Hepatic stellate cell (primary cell): ENCODE measurements at regions not wholly inside any gene's neighbourhood (a gene's known extent, or its start where the extent isn't known, plus 50 kb on each side); places are given as distances from the start of the nearest gene placed in this dataset.

Experiments used
- DNase-seq: peaks from one replicate; pipeline ENCODE4 v3.0.0; 2011; ENCODE audit warnings: low spot score

- DNase-seq = no peak
Observed at GRCh38 chr6:24987446-24988115, 51.8 kb upstream of the RIPOR2 start.

DNA sequence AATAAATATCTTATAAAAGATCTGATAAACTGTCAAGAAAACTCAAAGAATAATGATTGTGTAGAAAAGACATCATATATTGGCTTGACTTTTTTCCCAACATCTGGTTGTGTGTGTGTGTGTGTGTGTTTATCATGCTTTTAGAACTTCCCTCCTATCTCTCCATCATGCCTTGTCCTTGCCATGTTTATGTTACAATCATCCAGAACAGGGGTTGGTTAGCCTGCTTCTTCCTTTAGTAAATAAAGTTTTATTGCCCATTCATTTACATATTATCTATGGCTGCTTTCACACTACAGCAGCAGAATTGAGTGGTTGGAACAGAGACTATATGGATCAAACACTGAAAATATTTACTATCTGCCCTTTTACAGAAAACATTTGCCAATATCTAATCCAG lies 52.8 kb upstream of the RIPOR2 start:
- DNase-seq = no peak

DNA sequence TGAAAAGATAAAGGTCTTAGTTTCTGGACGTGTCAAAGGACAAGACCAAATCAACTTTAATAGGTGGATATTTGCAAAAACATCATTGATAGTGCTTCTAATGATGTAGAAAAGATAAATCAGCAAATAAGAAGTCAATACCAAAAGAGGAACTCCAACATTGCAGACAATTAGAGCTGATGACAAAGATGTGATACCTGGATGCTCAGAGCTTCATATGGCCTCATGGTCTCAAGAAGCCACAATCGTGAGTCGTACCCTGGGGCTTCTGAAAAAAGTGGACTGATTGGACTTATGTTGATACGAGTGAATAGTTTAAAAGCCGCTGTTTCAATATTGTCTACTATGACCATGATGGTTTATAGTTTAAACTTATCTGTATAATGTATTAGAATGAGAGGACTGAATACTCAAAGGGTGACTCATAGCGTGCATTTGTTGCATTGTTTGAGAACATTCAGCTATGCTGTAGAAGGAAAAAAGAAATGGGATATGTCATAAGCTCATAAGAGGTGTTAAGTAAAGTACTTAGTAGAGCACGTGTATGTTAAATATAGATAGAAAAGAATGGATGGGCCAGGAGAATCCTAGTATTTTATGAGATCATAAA lies 54.6 kb upstream of the RIPOR2 start:
- no peak for DNase-seq

DNA sequence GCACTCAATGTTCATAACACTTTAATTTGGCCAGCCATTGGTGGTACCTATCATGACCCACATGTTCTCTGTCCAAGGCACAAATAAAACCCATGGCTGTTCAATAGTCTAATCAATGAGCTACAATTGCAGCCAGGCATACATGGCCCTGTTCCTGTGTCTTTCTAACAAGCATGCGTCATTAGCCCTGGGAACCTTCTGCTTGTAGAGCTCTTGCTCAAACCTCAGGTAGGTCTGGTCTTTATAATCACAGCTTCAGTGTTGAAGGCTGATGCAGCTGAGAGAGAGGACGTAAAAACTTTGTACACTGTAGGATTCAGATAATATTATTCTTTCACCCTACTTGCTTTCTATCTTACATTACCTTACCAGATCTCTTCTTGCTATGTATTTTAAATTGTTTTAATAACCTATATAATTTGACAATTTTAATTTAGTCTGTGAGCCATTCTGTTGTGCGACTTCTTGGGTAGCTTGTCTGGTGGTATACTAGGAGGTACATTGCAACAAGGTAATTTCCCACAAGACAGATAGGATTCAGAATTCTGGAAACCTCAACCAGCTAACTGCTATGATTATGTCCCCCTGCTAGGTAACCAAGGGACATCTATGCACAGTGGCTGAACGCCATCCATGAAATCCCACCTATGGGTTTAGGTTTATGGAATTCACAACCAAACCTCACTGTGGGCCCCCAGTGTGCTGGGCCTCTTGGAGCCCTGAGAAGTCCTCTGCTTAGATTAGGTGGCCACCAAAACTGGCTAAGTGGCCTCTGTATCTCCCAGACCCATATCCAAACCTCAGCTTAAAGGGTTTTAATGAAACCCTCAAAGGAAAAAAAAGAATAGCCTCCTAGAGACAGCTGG lies 55.4 kb upstream of the RIPOR2 start:
- DNase-seq = no peak

DNA sequence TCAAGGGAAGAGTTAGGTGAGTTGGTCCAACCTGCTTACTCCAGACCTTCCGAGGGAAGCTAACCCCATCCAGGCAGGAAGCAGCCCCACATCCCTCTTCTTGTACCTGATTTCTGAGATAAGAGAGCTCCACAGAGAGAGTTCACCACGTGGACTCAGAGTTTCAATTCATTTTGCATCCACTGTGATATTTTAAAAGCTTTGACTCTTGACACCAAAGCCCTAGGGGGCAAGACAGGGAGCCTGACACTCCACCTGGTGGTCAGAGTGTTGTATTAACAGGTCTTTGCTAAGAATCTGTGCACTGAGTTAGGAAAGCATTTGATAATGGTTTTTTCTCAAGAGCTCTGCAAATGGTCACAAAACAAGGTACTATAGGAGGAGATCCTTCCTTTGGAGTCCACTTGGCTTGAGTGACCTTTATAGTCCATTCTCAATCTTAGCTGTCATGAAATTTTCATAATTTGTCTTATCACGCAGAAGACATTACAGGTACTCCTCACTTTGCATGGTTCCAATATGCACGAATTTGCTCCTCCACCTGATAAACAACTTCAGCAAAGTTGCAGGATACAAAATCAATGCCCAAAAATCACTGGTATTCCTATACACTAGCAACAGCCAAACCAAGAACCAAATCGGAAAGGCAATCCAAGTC lies 56.2 kb upstream of the RIPOR2 start:
- peak; percentile 41 for DNase-seq

DNA sequence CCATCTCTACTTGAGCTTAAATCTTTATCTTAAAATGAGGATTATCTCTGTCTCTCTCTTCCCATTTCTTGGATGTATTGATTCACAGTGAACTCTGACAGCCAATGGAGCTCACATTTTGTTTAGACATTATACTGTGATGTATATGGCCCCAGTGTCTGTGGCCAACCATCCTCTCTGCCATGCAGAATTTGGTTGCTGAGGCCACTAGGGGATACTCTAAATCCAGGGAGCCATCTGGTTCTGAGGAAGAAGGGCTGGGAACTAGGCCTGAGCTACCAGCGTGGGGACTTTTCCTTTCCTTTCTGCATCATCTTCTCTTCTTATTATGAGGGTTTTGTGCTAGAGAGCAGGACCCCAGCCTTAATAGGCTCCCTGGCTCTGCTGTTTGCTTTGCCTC lies 59.1 kb upstream of the RIPOR2 start:
- peak; percentile 33 for DNase-seq

- DNase-seq = no peak
Observed at GRCh38 chr6:24995270-24995669, 59.5 kb upstream of the RIPOR2 start.

DNA sequence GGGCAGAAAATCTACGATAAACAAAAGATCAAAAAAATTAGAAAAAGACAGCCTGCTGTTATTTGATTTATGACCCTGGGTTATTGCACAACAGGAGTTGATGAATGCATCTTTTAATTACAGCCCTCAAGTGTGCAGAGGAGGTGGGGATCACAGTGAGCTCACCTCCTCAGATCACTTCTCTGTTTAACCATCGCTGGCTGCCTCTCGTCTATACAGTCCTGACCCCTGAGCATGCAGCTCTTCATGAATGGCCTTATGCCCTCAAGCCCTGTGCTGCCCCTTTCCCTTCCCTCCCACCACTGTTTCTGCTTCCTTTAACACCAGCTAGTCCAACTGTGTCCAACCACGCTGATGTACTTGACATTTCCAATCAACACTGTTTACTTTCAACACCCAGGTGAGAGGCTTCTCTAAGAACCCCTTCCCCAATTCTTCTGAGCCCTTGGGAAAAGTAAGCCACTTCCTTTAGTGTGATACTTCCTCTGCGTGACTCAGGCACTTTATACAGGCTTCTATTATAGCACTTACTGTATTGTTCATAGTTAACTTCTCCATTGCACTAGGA lies 60.6 kb upstream of the RIPOR2 start:
- DNase-seq = no peak

DNA sequence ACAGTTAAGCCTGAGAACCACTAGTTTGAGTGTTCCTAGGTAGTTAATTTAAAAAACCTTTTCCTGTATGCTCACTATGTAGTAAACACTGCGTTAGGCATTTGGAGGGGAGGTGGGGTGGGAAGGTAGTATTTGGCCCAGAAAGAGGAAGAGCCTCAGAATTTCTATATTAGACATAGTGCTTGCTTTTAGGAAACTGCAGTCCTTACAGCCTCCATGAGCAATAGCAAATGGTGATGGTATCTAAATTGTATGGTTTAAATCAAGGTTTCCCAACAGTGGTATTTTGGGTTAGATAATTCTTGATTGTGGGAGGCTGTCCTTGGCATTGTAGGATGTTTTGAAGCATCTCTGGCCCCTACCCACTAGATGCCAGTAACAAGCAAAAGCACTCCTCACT lies 61.5 kb upstream of the RIPOR2 start:
- no peak for DNase-seq

DNA sequence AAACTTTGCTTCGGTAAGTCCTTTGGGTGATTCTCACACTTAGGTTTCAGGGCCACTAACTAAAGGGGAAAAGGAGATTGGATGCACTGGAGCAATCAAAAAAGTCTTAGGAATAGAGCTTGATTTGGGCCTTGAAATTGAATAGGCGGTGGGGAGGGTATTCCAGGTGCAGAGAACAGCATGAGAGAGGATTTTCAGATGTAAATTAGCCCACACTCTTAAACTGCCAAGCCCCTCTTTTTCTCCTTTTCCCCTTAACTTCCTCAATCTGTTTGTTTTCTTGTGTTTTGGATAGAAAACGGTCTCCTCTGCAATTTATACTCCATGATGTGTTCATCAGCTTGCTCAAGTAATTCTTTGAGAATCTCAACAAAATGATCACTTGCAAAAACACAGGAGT lies 62.1 kb upstream of the RIPOR2 start:
- no peak for DNase-seq

DNA sequence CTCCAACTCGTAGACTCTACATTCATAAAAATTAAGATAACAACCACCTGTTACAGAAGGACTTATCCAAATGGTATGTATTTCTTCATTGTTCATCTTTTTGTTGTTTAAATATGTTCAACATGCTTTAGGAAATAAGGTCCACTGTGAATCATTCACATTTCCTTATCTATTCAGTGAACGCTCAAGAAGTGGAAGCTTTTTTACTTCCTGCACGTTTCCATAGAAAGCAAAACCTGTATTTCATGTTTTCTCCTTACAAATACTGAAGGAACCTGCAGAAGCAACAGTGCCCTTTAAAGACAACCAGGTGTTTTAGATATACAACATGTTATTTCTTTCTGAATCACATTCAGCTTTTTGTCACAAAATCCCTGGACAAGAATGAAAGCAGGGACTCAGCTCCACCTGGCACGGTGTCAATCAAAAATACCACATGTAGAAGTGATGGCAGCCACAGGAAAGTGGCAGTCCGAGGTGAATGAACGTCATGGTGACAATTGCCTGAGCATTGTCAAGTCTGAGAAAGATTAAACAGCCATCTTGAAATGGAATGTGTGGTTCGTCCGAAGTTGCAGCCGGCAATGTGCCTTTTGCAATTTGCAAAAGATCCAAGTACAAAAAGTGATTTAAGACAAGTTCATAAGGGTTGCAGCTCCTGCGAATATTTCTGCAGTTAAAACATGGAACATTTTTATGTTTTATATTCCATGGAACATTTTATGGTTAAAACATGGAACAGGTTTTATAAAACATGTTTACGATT lies 66.7 kb upstream of the RIPOR2 start:
- no peak for DNase-seq

DNA sequence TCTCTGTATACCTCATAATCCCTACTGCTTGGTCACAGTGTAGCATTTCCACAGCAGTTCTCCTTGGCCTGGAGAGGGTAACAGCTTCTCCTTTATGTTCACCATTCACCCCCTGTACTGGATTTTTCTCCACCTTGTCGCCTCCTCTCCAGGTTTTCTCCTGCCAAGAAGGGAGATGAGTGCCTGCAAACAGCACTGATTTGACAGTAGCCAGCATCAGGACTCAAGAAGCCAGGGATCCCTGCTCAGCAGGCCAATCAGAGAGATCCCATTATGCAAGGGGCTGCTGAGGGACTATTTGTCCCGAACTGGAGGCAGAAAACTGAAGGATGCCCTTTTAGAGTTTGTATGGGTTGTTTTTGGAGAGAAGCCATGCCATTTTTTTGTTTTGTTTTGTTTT lies 68.6 kb upstream of the RIPOR2 start:
- DNase-seq = no peak

- DNase-seq = no peak
Observed at GRCh38 chr6:25005010-25005409, 69.2 kb upstream of the RIPOR2 start.

DNA sequence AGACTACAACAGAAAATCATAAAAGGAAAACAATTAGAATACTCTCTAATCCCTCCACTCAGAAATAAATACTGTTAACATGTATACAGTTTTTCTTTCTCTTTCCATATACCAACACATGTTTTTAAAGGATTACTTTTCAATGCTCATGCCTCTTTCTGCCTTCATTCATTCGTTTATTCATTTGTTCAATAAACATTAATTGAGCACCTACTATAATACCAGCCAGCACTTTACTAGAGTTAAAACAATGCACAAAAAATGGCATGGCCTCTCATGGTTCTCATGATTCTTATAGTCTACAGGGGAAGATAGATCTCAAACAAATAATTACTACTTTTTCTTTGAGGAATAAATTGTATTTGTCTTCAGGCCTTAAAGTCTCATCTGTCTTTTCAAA lies 70.3 kb upstream of the RIPOR2 start:
- DNase-seq = no peak

- no peak for DNase-seq
Observed at GRCh38 chr6:25006565-25007001, 70.8 kb upstream of the RIPOR2 start.

DNA sequence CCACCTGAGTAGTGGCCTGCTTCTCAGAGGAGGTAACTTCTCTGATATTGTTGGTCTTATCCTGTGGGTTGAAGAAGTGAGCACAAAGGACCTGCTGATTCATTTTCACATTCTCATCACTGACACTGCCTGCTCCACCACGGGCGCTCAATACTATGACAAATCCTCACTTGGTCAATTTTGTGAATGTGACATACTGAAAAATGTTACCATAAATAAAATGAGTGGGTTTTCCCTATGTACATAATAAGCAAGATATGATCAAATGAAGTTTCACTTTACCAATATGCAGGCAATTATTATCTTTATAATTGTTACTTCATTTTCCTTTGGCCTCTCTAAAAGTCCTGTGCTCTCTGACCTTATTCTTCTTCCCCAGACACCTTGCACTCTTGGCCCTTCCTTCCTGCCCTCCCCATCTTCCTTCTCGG lies 71.5 kb upstream of the RIPOR2 start:
- no peak for DNase-seq

DNA sequence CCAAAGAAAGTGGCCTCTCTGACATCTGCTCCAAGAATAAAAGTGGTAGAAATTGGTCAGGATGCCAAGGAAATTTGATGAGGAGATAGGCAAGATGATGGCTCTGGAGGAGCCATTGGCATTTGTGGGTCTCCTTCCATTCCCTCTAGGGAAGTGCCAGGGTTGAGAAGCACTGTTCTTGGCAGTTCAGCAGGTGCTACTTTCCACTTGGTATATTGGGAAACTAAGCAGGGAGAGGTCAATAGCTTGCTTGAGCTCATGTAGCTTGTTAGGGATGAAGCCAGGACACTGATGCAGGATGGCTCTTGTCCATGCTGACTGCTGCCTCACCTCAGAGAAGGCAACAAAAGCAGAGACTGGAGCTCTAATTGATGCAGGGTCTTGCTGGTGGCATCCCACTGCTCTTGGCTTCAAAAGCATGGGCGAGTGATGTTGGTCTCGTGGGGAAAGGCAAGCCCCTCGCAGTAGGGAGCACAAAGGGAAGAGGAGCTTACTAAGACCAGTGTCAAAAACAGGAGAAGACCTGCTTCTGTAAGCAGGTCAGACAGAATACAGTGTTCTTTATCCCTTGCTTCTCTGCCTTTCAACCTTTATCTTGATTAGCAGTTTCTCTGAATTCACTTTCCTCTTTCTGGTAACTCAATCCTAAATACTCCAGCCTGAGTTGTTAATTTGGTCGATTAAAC lies 73.1 kb upstream of the RIPOR2 start:
- no peak for DNase-seq

DNA sequence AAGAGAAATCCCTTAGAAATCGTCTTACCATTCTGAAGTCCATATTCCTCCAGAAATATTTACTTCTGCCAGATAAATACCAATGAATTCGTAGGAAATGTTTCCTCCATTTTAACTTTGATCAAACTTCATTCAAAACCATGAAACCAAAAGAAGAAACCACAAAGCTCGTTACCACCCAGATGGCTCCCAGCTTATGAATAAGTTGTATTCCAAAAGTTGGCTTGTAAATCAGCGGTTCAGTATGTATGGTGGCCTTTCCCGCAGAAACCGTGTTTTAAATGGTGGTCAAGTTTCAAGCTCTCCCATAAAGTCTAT lies 73.6 kb upstream of the RIPOR2 start:
- DNase-seq = no peak

GRCh38 chr6:25010176-25010575 lies 74.4 kb upstream of the RIPOR2 start:
- no peak for DNase-seq

GRCh38 chr6:25010902-25011625 lies 75.3 kb upstream of the RIPOR2 start:
- no peak for DNase-seq
